GM23338 (cell line): ENCODE measurements at regions not wholly inside any gene's neighbourhood (a gene's known extent, or its start where the extent isn't known, plus 50 kb on each side); places are given as distances from the start of the nearest gene placed in this dataset.
"Not testable (repeated sequence)": the region's sequence is repeated elsewhere in the genome, so short reads cannot be mapped to it uniquely, and the experiment has no call there.

ENCODE experiments used
- ATAC-seq: fragments of 200-7000 bp; cut with Tn5 transposase; 3 replicates; pipeline ENCODE4 v1.9.1; 2020
- DNase-seq: peaks from one replicate; pipeline ENCODE4 v3.0.0-alpha.2; 2015; ENCODE audit warnings: low spot score
- H2AFZ ChIP-seq: fragments of 200-600 bp; sonication (generic); 2 replicates; pipeline ENCODE4 v1.8.0; 2016; ENCODE audit warnings: antibody characterized with exemption, mild to moderate bottlenecking, moderate library complexity
- H3F3A ChIP-seq: fragments of 200-600 bp; sonication (generic); replicated peaks from 2 replicates; pipeline ENCODE4 v1.8.0; 2017; ENCODE audit warnings: antibody characterized with exemption, mixed run types, low read depth
- H3K27ac ChIP-seq: fragments of 200-600 bp; sonication (generic); 2 replicates; pipeline ENCODE4 v1.6.1; 2016; ENCODE audit warnings: low read depth
- H3K27me3 ChIP-seq: fragments of 200-600 bp; sonication (generic); 2 replicates; pipeline ENCODE4 v1.8.0; 2016; ENCODE audit warnings: mild to moderate bottlenecking, mixed run types, moderate library complexity; ENCODE audit not compliant: insufficient read depth
- H3K36me3 ChIP-seq: fragments of 200-600 bp; sonication (generic); 2 replicates; pipeline ENCODE4 v1.8.0; 2016; ENCODE audit warnings: mild to moderate bottlenecking; ENCODE audit not compliant: insufficient read depth
- H3K4me1 ChIP-seq: fragments of 200-600 bp; sonication (generic); 2 replicates; pipeline ENCODE4 v1.8.0; 2016; ENCODE audit warnings: mild to moderate bottlenecking, moderate library complexity; ENCODE audit not compliant: insufficient read depth
- H3K4me2 ChIP-seq: fragments of 200-600 bp; sonication (generic); 2 replicates; pipeline ENCODE4 v1.7.1; 2017; ENCODE audit warnings: mixed run types
- H3K4me3 ChIP-seq: fragments of 200-600 bp; sonication (generic); 2 replicates; pipeline ENCODE4 v1.6.1; 2016; ENCODE audit warnings: mixed run types
- H3K79me2 ChIP-seq: fragments of 200-600 bp; sonication (generic); replicated peaks from 2 replicates; pipeline ENCODE4 v1.8.0; 2017; ENCODE audit warnings: mild to moderate bottlenecking; ENCODE audit not compliant: insufficient read depth
- H3K9me2 ChIP-seq: fragments of 200-600 bp; sonication (generic); 2 replicates; pipeline ENCODE4 v1.8.0; 2017; ENCODE audit not compliant: insufficient read depth
- H4K20me1 ChIP-seq: fragments of 200-600 bp; sonication (generic); replicated peaks from 2 replicates; pipeline ENCODE4 v1.8.0; 2017; ENCODE audit warnings: mild to moderate bottlenecking; ENCODE audit not compliant: insufficient read depth
- H3K27ac Mint-ChIP-seq: 2 replicates; pipeline ENCODE4 v1.8.0; 2020; ENCODE audit warnings: inconsistent platforms, mild to moderate bottlenecking, moderate library complexity, mixed read lengths
- H3K27me3 Mint-ChIP-seq: 3 replicates; pipeline ENCODE4 v1.8.0; 2022; ENCODE audit warnings: low read depth, mild to moderate bottlenecking, moderate library complexity, mixed read lengths, inconsistent platforms; ENCODE audit not compliant: insufficient read depth, poor library complexity
- H3K36me3 Mint-ChIP-seq: 3 replicates; pipeline ENCODE4 v1.8.0; 2021; ENCODE audit warnings: low read depth, mild to moderate bottlenecking, inconsistent platforms, moderate library complexity, mixed read lengths
- H3K4me1 Mint-ChIP-seq: 3 replicates; pipeline ENCODE4 v1.8.0; 2020; ENCODE audit warnings: mild to moderate bottlenecking, inconsistent platforms, mixed read lengths
- H3K4me3 Mint-ChIP-seq: 3 replicates; pipeline ENCODE4 v1.8.0; 2021; ENCODE audit warnings: moderate library complexity, mild to moderate bottlenecking, inconsistent platforms, mixed read lengths
- H3K9me3 Mint-ChIP-seq: 3 replicates; pipeline ENCODE4 v1.8.0; 2020; ENCODE audit warnings: moderate library complexity, mild to moderate bottlenecking, inconsistent platforms, mixed read lengths
- CREB1 ChIP-seq: fragments of 250-450 bp; sonication (Bioruptor Pico); IDR thresholded peaks from 2 replicates; pipeline ENCODE4 v1.5.0; 2020; ENCODE audit warnings: low read depth, mild to moderate bottlenecking, moderate library complexity
- CTCF ChIP-seq, 2 experiments: fragments of 200-600 bp in 1 of 2; sonication (generic) in 1 of 2; conservative IDR thresholded peaks; 2 replicates each; pipeline versions ENCODE4 v1.5.1 to v1.6.1; 2016 to 2017; ENCODE audit warnings: antibody characterized with exemption in 2 of 2, low read depth in 2 of 2, mild to moderate bottlenecking in 2 of 2, moderate library complexity in 1 of 2
- EZH2 ChIP-seq: fragments of 200-600 bp; sonication (generic); IDR thresholded peaks from one replicate; pipeline ENCODE4 v1.8.0; 2017; ENCODE audit warnings: antibody characterized with exemption, mild to moderate bottlenecking, low read depth; ENCODE audit not compliant: unreplicated experiment
- EZH2phosphoT487 ChIP-seq: fragments of 200-600 bp; sonication (generic); IDR thresholded peaks from one replicate; pipeline ENCODE4 v1.8.1; 2018; ENCODE audit warnings: antibody characterized with exemption; ENCODE audit not compliant: unreplicated experiment
- JUNB ChIP-seq: IDR thresholded peaks from one replicate; pipeline ENCODE4 v1.6.1; 2016; ENCODE audit warnings: antibody characterized with exemption; ENCODE audit not compliant: unreplicated experiment
- NANOG ChIP-seq: IDR thresholded peaks from 2 replicates; pipeline ENCODE4 v1.6.1; 2016; ENCODE audit warnings: antibody characterized with exemption, borderline replicate concordance
- POLR2AphosphoS5 ChIP-seq: IDR thresholded peaks from 2 replicates; pipeline ENCODE4 v1.6.1; 2016; ENCODE audit warnings: antibody characterized with exemption, low read depth
- REST ChIP-seq: IDR thresholded peaks from one replicate; pipeline ENCODE4 v1.6.1; 2018; ENCODE audit warnings: antibody characterized with exemption; ENCODE audit not compliant: unreplicated experiment
- STAT1 ChIP-seq: IDR thresholded peaks from one replicate; pipeline ENCODE4 v1.6.1; 2016; ENCODE audit warnings: antibody characterized with exemption; ENCODE audit not compliant: unreplicated experiment
- ZNF114 ChIP-seq: fragments of 250-450 bp; sonication (Bioruptor Pico); IDR thresholded peaks from 2 replicates; pipeline ENCODE4 v1.5.0; 2020; ENCODE audit warnings: mild to moderate bottlenecking, moderate library complexity
- ZNF331 ChIP-seq: fragments of 250-450 bp; sonication (Bioruptor Pico); IDR thresholded peaks from 2 replicates; pipeline ENCODE4 v1.5.0; 2020; ENCODE audit warnings: low read depth, mild to moderate bottlenecking, moderate library complexity
- TF ChIP-seq, protein P1 (sequence below): fragments of 250-450 bp; sonication (Bioruptor Pico); IDR thresholded peaks from 2 replicates; pipeline ENCODE4 v1.5.0; 2020; ENCODE audit warnings: mild to moderate bottlenecking, moderate library complexity

DNA sequence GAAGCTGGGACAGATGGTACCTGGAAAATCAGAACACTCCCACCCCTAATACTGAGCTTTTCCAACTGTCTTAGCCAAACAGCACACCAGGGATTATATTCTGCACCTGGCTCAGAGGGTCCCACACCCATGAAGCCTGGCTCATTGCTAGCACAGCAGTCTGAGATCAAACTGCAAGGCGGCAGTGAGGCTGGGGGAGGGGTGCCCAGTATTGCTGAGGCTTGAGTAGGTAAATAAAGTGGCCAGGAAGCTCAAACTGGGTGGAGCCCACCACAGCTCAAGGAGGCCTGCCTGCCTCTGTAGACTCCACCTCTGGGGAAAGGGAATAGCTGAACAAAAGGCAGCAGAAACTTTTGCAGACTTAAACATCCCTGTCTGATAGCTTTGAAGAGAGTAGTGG lies 403.3 kb downstream of the MBD2 start:
- Histone ChIP-seq H3K4me2 (peak overlapping the region; percentile 55; the same call in 1 of the 2 replicates), H2AFZ (peak overlapping the region; percentile 96), H3K4me3 (0 out of 2 replicates have a peak overlapping the region, but pooled peaks have one; percentile 20)
- H3K9me2 ChIP-seq, H3K27ac ChIP-seq, H3K4me1 ChIP-seq, H3K27ac Mint-ChIP-seq, ATAC-seq, H4K20me1 ChIP-seq, H3K4me3 Mint-ChIP-seq, H3K36me3 ChIP-seq, H3K79me2 ChIP-seq, H3K4me1 Mint-ChIP-seq, H3F3A ChIP-seq, H3K27me3 Mint-ChIP-seq, H3K27me3 ChIP-seq: not testable (repeated sequence)
- Mint-ChIP-seq H3K36me3 (peaks cover 11% of the 10 kb centered on the region; the same call in 2 of the 3 replicates), H3K9me3 (peaks cover 18% of the 10 kb centered on the region)
- peak; percentile 24 for DNase-seq

DNA sequence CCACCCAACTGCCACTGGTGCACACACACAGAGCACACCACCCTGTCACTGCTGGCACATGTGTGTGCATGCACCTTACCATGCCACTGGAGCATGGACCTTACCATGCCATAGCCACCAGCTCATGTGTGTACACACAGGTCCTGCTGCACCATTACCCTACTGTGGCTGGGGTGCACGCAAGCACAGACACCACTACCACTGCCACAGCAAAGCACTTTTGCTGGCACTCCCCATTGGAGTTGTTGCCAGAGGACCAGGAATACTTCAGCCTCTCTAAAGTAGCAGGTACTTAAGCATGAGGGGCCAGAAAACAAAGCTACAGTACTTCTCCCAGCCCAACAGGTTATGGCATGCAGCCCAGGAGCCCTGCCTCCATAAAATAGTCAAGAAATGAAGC lies 404.8 kb downstream of the MBD2 start:
- no peak for DNase-seq
- TF ChIP-seq REST (no peak), CTCF (conservative IDR thresholded peaks at IDR 0.05; ENCODE audit: low read depth in 2 of 2) (no peak), ZNF331 (no peak), CREB1 (no peak), NANOG (no peak), POLR2AphosphoS5 (no peak), JUNB (no peak), STAT1 (no peak), EZH2phosphoT487 (no peak), ZNF114 (CRISPR knock-in tag) (no peak), EZH2 (no peak)
- TF ChIP-seq, protein P1, sequence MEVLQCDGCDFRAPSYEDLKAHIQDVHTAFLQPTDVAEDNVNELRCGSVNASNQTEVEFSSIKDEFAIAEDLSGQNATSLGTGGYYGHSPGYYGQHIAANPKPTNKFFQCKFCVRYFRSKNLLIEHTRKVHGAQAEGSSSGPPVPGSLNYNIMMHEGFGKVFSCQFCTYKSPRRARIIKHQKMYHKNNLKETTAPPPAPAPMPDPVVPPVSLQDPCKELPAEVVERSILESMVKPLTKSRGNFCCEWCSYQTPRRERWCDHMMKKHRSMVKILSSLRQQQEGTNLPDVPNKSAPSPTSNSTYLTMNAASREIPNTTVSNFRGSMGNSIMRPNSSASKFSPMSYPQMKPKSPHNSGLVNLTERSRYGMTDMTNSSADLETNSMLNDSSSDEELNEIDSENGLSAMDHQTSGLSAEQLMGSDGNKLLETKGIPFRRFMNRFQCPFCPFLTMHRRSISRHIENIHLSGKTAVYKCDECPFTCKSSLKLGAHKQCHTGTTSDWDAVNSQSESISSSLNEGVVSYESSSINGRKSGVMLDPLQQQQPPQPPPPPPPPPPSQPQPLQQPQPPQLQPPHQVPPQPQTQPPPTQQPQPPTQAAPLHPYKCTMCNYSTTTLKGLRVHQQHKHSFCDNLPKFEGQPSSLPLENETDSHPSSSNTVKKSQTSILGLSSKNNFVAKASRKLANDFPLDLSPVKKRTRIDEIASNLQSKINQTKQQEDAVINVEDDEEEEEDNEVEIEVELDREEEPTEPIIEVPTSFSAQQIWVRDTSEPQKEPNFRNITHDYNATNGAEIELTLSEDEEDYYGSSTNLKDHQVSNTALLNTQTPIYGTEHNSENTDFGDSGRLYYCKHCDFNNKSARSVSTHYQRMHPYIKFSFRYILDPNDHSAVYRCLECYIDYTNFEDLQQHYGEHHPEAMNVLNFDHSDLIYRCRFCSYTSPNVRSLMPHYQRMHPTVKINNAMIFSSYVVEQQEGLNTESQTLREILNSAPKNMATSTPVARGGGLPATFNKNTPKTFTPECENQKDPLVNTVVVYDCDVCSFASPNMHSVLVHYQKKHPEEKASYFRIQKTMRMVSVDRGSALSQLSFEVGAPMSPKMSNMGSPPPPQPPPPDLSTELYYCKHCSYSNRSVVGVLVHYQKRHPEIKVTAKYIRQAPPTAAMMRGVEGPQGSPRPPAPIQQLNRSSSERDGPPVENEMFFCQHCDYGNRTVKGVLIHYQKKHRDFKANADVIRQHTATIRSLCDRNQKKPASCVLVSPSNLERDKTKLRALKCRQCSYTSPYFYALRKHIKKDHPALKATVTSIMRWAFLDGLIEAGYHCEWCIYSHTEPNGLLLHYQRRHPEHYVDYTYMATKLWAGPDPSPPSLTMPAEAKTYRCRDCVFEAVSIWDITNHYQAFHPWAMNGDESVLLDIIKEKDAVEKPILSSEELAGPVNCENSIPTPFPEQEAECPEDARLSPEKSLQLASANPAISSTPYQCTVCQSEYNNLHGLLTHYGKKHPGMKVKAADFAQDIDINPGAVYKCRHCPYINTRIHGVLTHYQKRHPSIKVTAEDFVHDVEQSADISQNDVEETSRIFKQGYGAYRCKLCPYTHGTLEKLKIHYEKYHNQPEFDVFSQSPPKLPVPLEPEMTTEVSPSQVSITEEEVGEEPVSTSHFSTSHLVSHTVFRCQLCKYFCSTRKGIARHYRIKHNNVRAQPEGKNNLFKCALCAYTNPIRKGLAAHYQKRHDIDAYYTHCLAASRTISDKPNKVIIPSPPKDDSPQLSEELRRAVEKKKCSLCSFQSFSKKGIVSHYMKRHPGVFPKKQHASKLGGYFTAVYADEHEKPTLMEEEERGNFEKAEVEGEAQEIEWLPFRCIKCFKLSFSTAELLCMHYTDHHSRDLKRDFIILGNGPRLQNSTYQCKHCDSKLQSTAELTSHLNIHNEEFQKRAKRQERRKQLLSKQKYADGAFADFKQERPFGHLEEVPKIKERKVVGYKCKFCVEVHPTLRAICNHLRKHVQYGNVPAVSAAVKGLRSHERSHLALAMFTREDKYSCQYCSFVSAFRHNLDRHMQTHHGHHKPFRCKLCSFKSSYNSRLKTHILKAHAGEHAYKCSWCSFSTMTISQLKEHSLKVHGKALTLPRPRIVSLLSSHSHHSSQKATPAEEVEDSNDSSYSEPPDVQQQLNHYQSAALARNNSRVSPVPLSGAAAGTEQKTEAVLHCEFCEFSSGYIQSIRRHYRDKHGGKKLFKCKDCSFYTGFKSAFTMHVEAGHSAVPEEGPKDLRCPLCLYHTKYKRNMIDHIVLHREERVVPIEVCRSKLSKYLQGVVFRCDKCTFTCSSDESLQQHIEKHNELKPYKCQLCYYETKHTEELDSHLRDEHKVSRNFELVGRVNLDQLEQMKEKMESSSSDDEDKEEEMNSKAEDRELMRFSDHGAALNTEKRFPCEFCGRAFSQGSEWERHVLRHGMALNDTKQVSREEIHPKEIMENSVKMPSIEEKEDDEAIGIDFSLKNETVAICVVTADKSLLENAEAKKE (CRISPR knock-in tag), result no peak
- H4K20me1 ChIP-seq, result no peaks in the 10 kb centered on the region
- H3K36me3 ChIP-seq, result no peaks in the 10 kb centered on the region
- no peak overlapping the region for H3K4me2 ChIP-seq
- H3K4me3 Mint-ChIP-seq, result no peak overlapping the region
- no peak overlapping the region for H3K27ac ChIP-seq
- H3K4me1 Mint-ChIP-seq, result peaks cover 6% of the 10 kb centered on the region; the same call in 2 of the 3 replicates
- H3F3A ChIP-seq, result no peaks in the 10 kb centered on the region
- peaks cover 4% of the 10 kb centered on the region for H3K4me1 ChIP-seq
- H3K27me3 Mint-ChIP-seq, result peaks cover 3% of the 10 kb centered on the region
- H3K27ac Mint-ChIP-seq, result no peak overlapping the region; the same call in 1 of the 2 replicates
- H3K9me3 Mint-ChIP-seq, result peaks cover 11% of the 10 kb centered on the region; the same call in 2 of the 3 replicates
- H3K9me2 ChIP-seq, result no peaks in the 10 kb centered on the region
- no peaks in the 10 kb centered on the region for H3K79me2 ChIP-seq
- H3K27me3 ChIP-seq, result no peaks in the 10 kb centered on the region
- H3K36me3 Mint-ChIP-seq, result peaks cover 7% of the 10 kb centered on the region; the same call in 2 of the 3 replicates
- no peak overlapping the region for H2AFZ ChIP-seq
- no peak overlapping the region for H3K4me3 ChIP-seq
- ATAC-seq, result no peak
